OCI-LY7 (cell line): ENCODE measurements at regions not wholly inside any gene's neighbourhood (a gene's known extent, or its start where the extent isn't known, plus 50 kb on each side); places are given as distances from the start of the nearest gene placed in this dataset.

Experiments used
- BruUV-seq: library from RNA; stranded (reverse); fragments of 400-500 nt; replicated peaks from 2 replicates; lab custom pipeline; 2021; lab: Mats Ljungman, UMichigan
- CTCF ChIA-PET: fragments of 300-600 bp; sonication (Branson Sonifier 250); formaldehyde crosslinking; loops from one replicate; lab custom pipeline; 2022; ENCODE audit warnings: antibody characterized with exemption; ENCODE audit not compliant: unreplicated experiment; lab: Charles Lee
- POLR2A ChIA-PET: fragments of 300-600 bp; sonication (Branson Sonifier 250); formaldehyde crosslinking; loops from one replicate; lab custom pipeline; 2022; ENCODE audit warnings: antibody characterized with exemption; lab: Charles Lee
- DNase-seq: peaks from one replicate; pipeline ENCODE4 v3.0.0-alpha.2; 2015; ENCODE audit warnings: low spot score
- H2AFZ ChIP-seq: fragments of 200-600 bp; sonication (generic), shearing (Covaris generic); 2 replicates; pipeline ENCODE4 v1.6.1; 2014; ENCODE audit warnings: mild to moderate bottlenecking, antibody characterized with exemption, low read length, moderate library complexity
- H3K27ac ChIP-seq: fragments of 200-600 bp; sonication (generic); 2 replicates; pipeline ENCODE4 v1.5.1; 2014; ENCODE audit warnings: mixed run types, low read depth, mild to moderate bottlenecking, moderate library complexity, low read length, inconsistent platforms; ENCODE audit not compliant: poor library complexity, severe bottlenecking
- H3K36me3 ChIP-seq: fragments of 200-600 bp; sonication (generic); 2 replicates; pipeline ENCODE4 v1.6.1; 2014; ENCODE audit warnings: mild to moderate bottlenecking, antibody characterized with exemption, low read length, moderate library complexity, mixed read lengths; ENCODE audit not compliant: insufficient read depth
- H3K4me1 ChIP-seq: fragments of 200-600 bp; sonication (generic); 2 replicates; pipeline ENCODE4 v1.5.1; 2014; ENCODE audit warnings: mild to moderate bottlenecking, low read length; ENCODE audit not compliant: insufficient read depth, poor library complexity, severe bottlenecking
- H3K4me2 ChIP-seq: fragments of 200-600 bp; sonication (generic); 2 replicates; pipeline ENCODE4 v1.6.1; 2014; ENCODE audit warnings: mild to moderate bottlenecking, low read length
- H3K4me3 ChIP-seq: fragments of 200-600 bp; sonication (generic); 2 replicates; pipeline ENCODE4 v1.5.1; 2014; ENCODE audit warnings: mild to moderate bottlenecking, low read depth, low read length; ENCODE audit not compliant: poor library complexity, severe bottlenecking
- H3K79me2 ChIP-seq: fragments of 200-600 bp; sonication (generic); 2 replicates; pipeline ENCODE4 v1.6.1; 2016; ENCODE audit warnings: low read depth, mild to moderate bottlenecking, low read length, moderate library complexity, mixed read lengths; ENCODE audit not compliant: insufficient read depth
- H3K9me2 ChIP-seq: fragments of 200-600 bp; sonication (generic); 2 replicates; pipeline ENCODE4 v1.6.1; 2016; ENCODE audit warnings: mild to moderate bottlenecking, low read length, mixed read lengths; ENCODE audit not compliant: insufficient read depth
- H3K9me3 ChIP-seq: fragments of 200-600 bp; sonication (generic); 2 replicates; pipeline ENCODE4 v1.6.1; 2014; ENCODE audit warnings: mild to moderate bottlenecking, mixed run types, low read length, mixed read lengths
- H4K20me1 ChIP-seq: fragments of 200-600 bp; sonication (generic); 2 replicates; pipeline ENCODE4 v1.6.1; 2014; ENCODE audit warnings: mild to moderate bottlenecking, antibody characterized with exemption, low read length, moderate library complexity, mixed read lengths; ENCODE audit not compliant: insufficient read depth
- EZH2phosphoT487 ChIP-seq: fragments of 200-600 bp; sonication (generic); IDR thresholded peaks from 2 replicates; pipeline ENCODE4 v1.6.1; 2018; ENCODE audit warnings: low read depth, borderline replicate concordance, mild to moderate bottlenecking, mixed run types, antibody characterized with exemption, low read length, moderate library complexity, mixed read lengths
- intact Hi-C: fragments of 100-400 bp; cut with micrococcal nuclease; formaldehyde crosslinking; loops from one replicate; pipeline ENCODE4 v1.10.0; 2022; ENCODE audit not compliant: unreplicated experiment
- TF ChIP-seq, protein P1 (sequence below): fragments of 200-600 bp; sonication (generic); conservative IDR thresholded peaks from 2 replicates; pipeline ENCODE4 v1.5.1; 2014; ENCODE audit warnings: mild to moderate bottlenecking, antibody characterized with exemption, low read length, moderate library complexity, mixed read lengths

DNA sequence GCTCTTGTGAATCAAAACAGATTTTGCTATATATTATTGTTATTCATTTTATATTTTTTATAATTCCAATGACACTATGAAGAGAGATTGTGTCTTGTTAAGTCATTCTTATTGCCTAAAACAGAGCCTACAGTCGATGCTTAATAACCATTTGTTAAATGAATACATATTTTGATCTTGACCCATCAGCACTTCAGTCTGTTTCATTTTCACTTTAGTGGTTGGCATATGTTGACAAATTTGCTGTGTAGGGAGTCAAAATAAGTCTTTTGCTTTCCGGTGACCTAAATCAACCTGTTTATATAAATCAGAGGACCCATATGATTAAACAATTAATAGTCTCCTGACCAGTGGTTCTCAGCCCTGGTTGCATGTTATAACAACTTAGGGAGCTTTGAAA, 97.1 kb downstream of the TXNL1 start:
- Histone ChIP-seq H3K4me1 (no peaks in the 10 kb centered on the region), H3K9me2 (no peaks in the 10 kb centered on the region), H3K9me3 (no peaks in the 10 kb centered on the region), H3K27ac (no peak overlapping the region), H3K4me2 (no peak overlapping the region), H3K4me3 (no peak overlapping the region), H2AFZ (no peak overlapping the region), H3K36me3 (no peaks in the 10 kb centered on the region), H3K79me2 (no peaks in the 10 kb centered on the region), H4K20me1 (no peaks in the 10 kb centered on the region)
- DNase-seq = no peak
- no TSS peak for BruUV-seq
- ChIA-PET POLR2A (no interaction called here), CTCF (no interaction called here)
- no peak for TF ChIP-seq EZH2phosphoT487
- TF ChIP-seq, protein P1, sequence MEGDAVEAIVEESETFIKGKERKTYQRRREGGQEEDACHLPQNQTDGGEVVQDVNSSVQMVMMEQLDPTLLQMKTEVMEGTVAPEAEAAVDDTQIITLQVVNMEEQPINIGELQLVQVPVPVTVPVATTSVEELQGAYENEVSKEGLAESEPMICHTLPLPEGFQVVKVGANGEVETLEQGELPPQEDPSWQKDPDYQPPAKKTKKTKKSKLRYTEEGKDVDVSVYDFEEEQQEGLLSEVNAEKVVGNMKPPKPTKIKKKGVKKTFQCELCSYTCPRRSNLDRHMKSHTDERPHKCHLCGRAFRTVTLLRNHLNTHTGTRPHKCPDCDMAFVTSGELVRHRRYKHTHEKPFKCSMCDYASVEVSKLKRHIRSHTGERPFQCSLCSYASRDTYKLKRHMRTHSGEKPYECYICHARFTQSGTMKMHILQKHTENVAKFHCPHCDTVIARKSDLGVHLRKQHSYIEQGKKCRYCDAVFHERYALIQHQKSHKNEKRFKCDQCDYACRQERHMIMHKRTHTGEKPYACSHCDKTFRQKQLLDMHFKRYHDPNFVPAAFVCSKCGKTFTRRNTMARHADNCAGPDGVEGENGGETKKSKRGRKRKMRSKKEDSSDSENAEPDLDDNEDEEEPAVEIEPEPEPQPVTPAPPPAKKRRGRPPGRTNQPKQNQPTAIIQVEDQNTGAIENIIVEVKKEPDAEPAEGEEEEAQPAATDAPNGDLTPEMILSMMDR = no peak
- intact Hi-C loops = no loop called here

DNA sequence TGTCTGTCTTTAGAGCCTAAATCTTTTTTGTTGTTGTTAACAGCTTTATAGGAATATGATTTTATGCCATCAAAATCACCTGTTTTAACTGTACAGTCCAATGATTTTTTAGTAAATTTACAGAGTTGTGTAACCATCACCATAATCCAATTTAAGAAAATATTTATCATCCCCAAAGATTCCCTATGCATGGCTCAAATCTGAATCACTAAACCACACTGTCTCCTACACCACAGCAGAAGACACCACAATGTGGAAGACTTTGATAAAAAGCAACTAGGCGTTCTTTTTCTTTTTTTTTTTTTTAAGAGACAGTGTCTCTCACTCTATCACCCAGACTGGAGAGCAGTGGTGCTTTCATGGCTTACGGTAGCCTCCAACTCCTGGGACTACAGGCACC, 99.6 kb downstream of the TXNL1 start:
- Histone ChIP-seq H3K4me3 (no peak overlapping the region), H3K9me2 (no peaks in the 10 kb centered on the region), H3K4me2 (no peak overlapping the region), H3K36me3 (no peaks in the 10 kb centered on the region), H4K20me1 (no peaks in the 10 kb centered on the region), H3K27ac (no peak overlapping the region), H3K9me3 (no peaks in the 10 kb centered on the region), H3K79me2 (no peaks in the 10 kb centered on the region), H2AFZ (no peak overlapping the region), H3K4me1 (no peaks in the 10 kb centered on the region)
- CTCF ChIA-PET = no interaction called here
- TF ChIP-seq EZH2phosphoT487 = no peak
- TF ChIP-seq, protein P1 = no peak
- DNase-seq = no peak
- no TSS peak for BruUV-seq
- POLR2A ChIA-PET = no interaction called here
- intact Hi-C loops = no loop called here

DNA sequence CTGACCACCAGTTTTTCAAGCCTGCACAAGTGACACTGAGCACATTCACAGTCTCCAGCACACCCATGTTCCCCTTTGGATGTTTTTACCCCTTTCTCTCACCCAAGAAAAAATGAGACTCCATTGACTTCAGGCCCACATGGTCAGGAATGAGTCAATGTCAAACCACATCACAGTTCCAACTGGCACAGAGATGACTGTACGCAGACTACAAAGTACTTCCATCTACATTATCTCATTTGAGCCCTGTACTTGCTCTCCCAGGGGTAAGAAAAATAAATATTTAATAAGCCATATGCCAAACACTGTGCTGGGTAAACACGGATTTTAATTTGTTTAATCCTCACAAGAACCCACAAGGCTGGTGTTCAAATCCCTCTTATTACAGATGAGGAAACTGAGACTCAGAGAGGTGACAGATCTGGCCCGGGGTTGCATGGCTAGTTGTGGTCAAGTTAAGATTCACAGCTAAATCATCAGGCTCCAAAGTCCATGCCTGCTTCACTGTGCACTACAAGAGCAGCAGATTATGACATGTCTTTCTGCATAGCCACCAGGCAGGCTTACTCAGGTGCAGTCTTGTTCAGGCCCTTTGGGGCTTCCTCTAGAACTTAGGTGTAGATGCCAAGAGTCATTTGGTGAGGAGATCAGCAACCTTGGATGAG, 106.1 kb downstream of the TXNL1 start:
- Histone ChIP-seq H3K4me3 (no peak overlapping the region), H3K9me3 (no peaks in the 10 kb centered on the region), H3K4me2 (no peak overlapping the region), H2AFZ (no peak overlapping the region), H3K9me2 (no peaks in the 10 kb centered on the region), H4K20me1 (no peaks in the 10 kb centered on the region), H3K27ac (no peak overlapping the region), H3K79me2 (no peaks in the 10 kb centered on the region), H3K4me1 (no peaks in the 10 kb centered on the region), H3K36me3 (no peaks in the 10 kb centered on the region)
- ChIA-PET CTCF (no interaction called here), POLR2A (no interaction called here)
- no peak for TF ChIP-seq EZH2phosphoT487
- TF ChIP-seq, protein P1 = no peak
- intact Hi-C loops = no loop called here
- no peak for DNase-seq
- no TSS peak for BruUV-seq
